H9 (cell line): ENCODE measurements at regions not wholly inside any gene's neighbourhood (a gene's known extent, or its start where the extent isn't known, plus 50 kb on each side); places are given as distances from the start of the nearest gene placed in this dataset.

Source experiments
- DNase-seq: peaks from one replicate; pipeline ENCODE4 v3.0.0-alpha.2; 2017
- H2AFZ ChIP-seq: one replicate; pipeline ENCODE4 v1.6.1; 2013; ENCODE audit warnings: mild to moderate bottlenecking, low read length, control low read depth, moderate library complexity
- H2AK5ac ChIP-seq: 2 replicates; pipeline ENCODE4 v1.6.1; 2013; ENCODE audit warnings: low read length, control low read depth, mixed read lengths; ENCODE audit not compliant: insufficient read length
- H2BK120ac ChIP-seq: one replicate; pipeline ENCODE4 v1.6.1; 2013; ENCODE audit warnings: low read depth, mild to moderate bottlenecking, low read length, control low read depth, inconsistent platforms; ENCODE audit not compliant: poor library complexity, severe bottlenecking
- H2BK12ac ChIP-seq: 2 replicates; pipeline ENCODE4 v1.6.1; 2013; ENCODE audit warnings: low read length, control low read depth, mixed read lengths, low read depth; ENCODE audit not compliant: insufficient read length
- H2BK15ac ChIP-seq: 2 replicates; pipeline ENCODE4 v1.6.1; 2013; ENCODE audit warnings: low read depth, low read length, control low read depth
- H2BK20ac ChIP-seq: one replicate; pipeline ENCODE4 v1.6.1; 2013; ENCODE audit warnings: low read depth, mild to moderate bottlenecking, low read length, control low read depth, inconsistent platforms; ENCODE audit not compliant: poor library complexity, severe bottlenecking
- H2BK5ac ChIP-seq: 2 replicates; pipeline ENCODE4 v1.6.1; 2013; ENCODE audit warnings: low read length, control low read depth, mixed read lengths; ENCODE audit not compliant: insufficient read length
- H3K14ac ChIP-seq: 2 replicates; pipeline ENCODE4 v1.6.1; 2013; ENCODE audit warnings: low read length, control low read depth; ENCODE audit not compliant: insufficient read depth
- H3K18ac ChIP-seq: 2 replicates; pipeline ENCODE4 v1.6.1; 2013; ENCODE audit warnings: low read depth, mild to moderate bottlenecking, mixed read lengths, low read length, control low read depth; ENCODE audit not compliant: insufficient read length
- H3K23ac ChIP-seq: 2 replicates; pipeline ENCODE4 v1.6.1; 2013; ENCODE audit warnings: low read length, control low read depth, mixed read lengths, low read depth; ENCODE audit not compliant: insufficient read length
- H3K23me2 ChIP-seq: 2 replicates; pipeline ENCODE4 v1.6.1; 2013; ENCODE audit warnings: low read depth, mild to moderate bottlenecking, mixed read lengths, low read length, control low read depth; ENCODE audit not compliant: insufficient read length, poor library complexity, severe bottlenecking
- H3K27ac ChIP-seq: 2 replicates; pipeline ENCODE4 v1.5.1; 2013; ENCODE audit warnings: low read length, control low read depth, mixed read lengths, low read depth; ENCODE audit not compliant: insufficient read length
- H3K27me3 ChIP-seq: 2 replicates; pipeline ENCODE4 v1.6.1; 2013; ENCODE audit warnings: low read length, control low read depth, inconsistent platforms; ENCODE audit not compliant: insufficient read depth
- H3K4ac ChIP-seq: 2 replicates; pipeline ENCODE4 v1.6.1; 2013; ENCODE audit warnings: low read depth, mild to moderate bottlenecking, control low read depth, inconsistent platforms, low read length, moderate library complexity
- H3K4me1 ChIP-seq: 2 replicates; pipeline ENCODE4 v1.6.1; 2013; ENCODE audit warnings: low read length, control low read depth, inconsistent platforms; ENCODE audit not compliant: insufficient read depth
- H3K4me2 ChIP-seq: 2 replicates; pipeline ENCODE4 v1.6.1; 2013; ENCODE audit warnings: low read length, control low read depth, mixed read lengths; ENCODE audit not compliant: insufficient read length, insufficient read depth
- H3K56ac ChIP-seq: 2 replicates; pipeline ENCODE4 v1.6.1; 2013; ENCODE audit warnings: low read depth, mild to moderate bottlenecking, mixed read lengths, low read length, control low read depth; ENCODE audit not compliant: insufficient read length
- H3K79me1 ChIP-seq: 2 replicates; pipeline ENCODE4 v1.6.1; 2013; ENCODE audit warnings: low read depth, mild to moderate bottlenecking, moderate library complexity, low read length, control low read depth, inconsistent platforms; ENCODE audit not compliant: insufficient read depth, poor library complexity, severe bottlenecking
- H3K79me2 ChIP-seq: 2 replicates; pipeline ENCODE4 v1.6.1; 2013; ENCODE audit warnings: low read length, control low read depth, inconsistent platforms; ENCODE audit not compliant: insufficient read depth
- H3K9ac ChIP-seq: 2 replicates; pipeline ENCODE4 v1.6.1; 2013; ENCODE audit warnings: low read length, control low read depth, mixed read lengths; ENCODE audit not compliant: insufficient read length; ENCODE audit errors: extremely low read depth
- H3K9me3 ChIP-seq: one replicate; pipeline ENCODE4 v1.6.1; 2013; ENCODE audit warnings: low read depth, low read length, inconsistent platforms; ENCODE audit not compliant: control insufficient read depth
- H3T11ph ChIP-seq: one replicate; pipeline ENCODE4 v1.6.1; 2013; ENCODE audit warnings: mild to moderate bottlenecking, low read length, control low read depth, inconsistent platforms
- H4K20me1 ChIP-seq: one replicate; pipeline ENCODE4 v1.6.1; 2013; ENCODE audit not compliant: control insufficient read depth, insufficient read length, insufficient read depth
- H4K5ac ChIP-seq: 2 replicates; pipeline ENCODE4 v1.6.1; 2013; ENCODE audit warnings: low read depth, mild to moderate bottlenecking, mixed read lengths, low read length, control low read depth; ENCODE audit not compliant: insufficient read length
- H4K8ac ChIP-seq: replicated peaks from 2 replicates; pipeline ENCODE4 v1.6.1; 2013; ENCODE audit warnings: low read length, control low read depth, mixed read lengths, low read depth; ENCODE audit not compliant: insufficient read length
- H4K91ac ChIP-seq: 2 replicates; pipeline ENCODE4 v1.6.1; 2013; ENCODE audit warnings: low read depth, mild to moderate bottlenecking, moderate library complexity, mixed read lengths, low read length, control low read depth; ENCODE audit not compliant: insufficient read length
- H3K27ac Mint-ChIP-seq, 3 experiments: 2 replicates in 2 of 3; 3 replicates in 1 of 3; pipeline ENCODE4 v1.8.0; 2020 to 2021; ENCODE audit warnings: mixed read lengths in 3 of 3, mild to moderate bottlenecking in 1 of 3, moderate library complexity in 1 of 3
- H3K27me3 Mint-ChIP-seq: 2 replicates; pipeline ENCODE4 v1.8.0; 2021; ENCODE audit warnings: low read depth, mild to moderate bottlenecking, moderate library complexity, mixed read lengths
- H3K36me3 Mint-ChIP-seq, 3 experiments: 2 replicates in 2 of 3; 3 replicates in 1 of 3; pipeline ENCODE4 v1.8.0; 2020 to 2021; ENCODE audit warnings: low read depth in 3 of 3, mixed read lengths in 3 of 3; ENCODE audit not compliant: insufficient read depth in 1 of 3
- H3K4me1 Mint-ChIP-seq, 2 experiments: 2 replicates each; pipeline ENCODE4 v1.8.0; 2020; ENCODE audit warnings: mixed read lengths in 2 of 2
- H3K4me3 Mint-ChIP-seq, 2 experiments: 2 replicates in 1 of 2; 3 replicates in 1 of 2; pipeline ENCODE4 v1.8.0; 2020 to 2021; ENCODE audit warnings: mild to moderate bottlenecking in 2 of 2, mixed read lengths in 2 of 2, moderate library complexity in 1 of 2
- H3K9me3 Mint-ChIP-seq, 2 experiments: 2 replicates in 1 of 2; 3 replicates in 1 of 2; pipeline ENCODE4 v1.8.0; 2020; ENCODE audit warnings: mild to moderate bottlenecking in 2 of 2, mixed read lengths in 2 of 2, moderate library complexity in 1 of 2
- CTCF ChIP-seq: fragments of 200-600 bp; sonication (generic); conservative IDR thresholded peaks from 3 replicates; pipeline ENCODE4 v1.8.0; 2021; ENCODE audit warnings: antibody characterized with exemption, mild to moderate bottlenecking
- WGBS: extraction: QIAGEN DNeasy Blood & Tissue Kit; methylation state at CpG from one replicate; pipeline ENCODE4 v1.1.7; 2013; ENCODE audit warnings: missing lambda C conversion rate, low lambda C conversion rate, mixed read lengths; ENCODE audit not compliant: insufficient read length; ENCODE audit errors: extremely low coverage; 5-methylcytosine and 5-hydroxymethylcytosine counted together

GRCh38 chr5:3049261-3049660, 297.8 kb upstream of the IRX2 start:
- no peaks in the 10 kb centered on the region for H3K4me1 ChIP-seq
- no peak overlapping the region for H4K8ac ChIP-seq
- H2AK5ac ChIP-seq: no peak overlapping the region
- H3K27me3 ChIP-seq: no peaks in the 10 kb centered on the region
- Mint-ChIP-seq H3K27ac (no peak overlapping the region), H3K36me3 (peaks cover 0 to 1% (median 0%) of the 10 kb centered on the region in 3 experiments; a peak in 1 of 7 replicates), H3K4me3 (no peak overlapping the region), H3K27me3 (no peaks in the 10 kb centered on the region; the same call in 1 of the 2 replicates), H3K9me3 (no peaks in the 10 kb centered on the region), H3K4me1 (no peaks in the 10 kb centered on the region)
- no peak overlapping the region for H3T11ph ChIP-seq
- no peaks in the 10 kb centered on the region for H4K20me1 ChIP-seq
- no peak overlapping the region for H2BK5ac ChIP-seq
- H4K5ac ChIP-seq: no peak overlapping the region
- H3K23me2 ChIP-seq: no peaks in the 10 kb centered on the region
- no peak overlapping the region for H4K91ac ChIP-seq
- H3K56ac ChIP-seq: no peak overlapping the region
- H3K9me3 ChIP-seq: no peaks in the 10 kb centered on the region
- H3K9ac ChIP-seq: no peak overlapping the region
- no peak overlapping the region for H2BK120ac ChIP-seq
- H3K79me1 ChIP-seq: no peaks in the 10 kb centered on the region
- H2BK12ac ChIP-seq: no peak overlapping the region
- H3K14ac ChIP-seq: no peak overlapping the region
- DNase-seq: no peak
- no peak overlapping the region for H2BK20ac ChIP-seq
- H2BK15ac ChIP-seq: no peak overlapping the region
- H3K23ac ChIP-seq: no peak overlapping the region
- H3K27ac ChIP-seq: no peak overlapping the region
- H3K4ac ChIP-seq: no peak overlapping the region
- H3K18ac ChIP-seq: no peak overlapping the region
- TF ChIP-seq CTCF: no peak
- H2AFZ ChIP-seq: no peak overlapping the region
- H3K4me2 ChIP-seq: no peak overlapping the region
- no CpG with 5 or more reads among the region's 11 CpGs for WGBS
- H3K79me2 ChIP-seq: no peaks in the 10 kb centered on the region
